Suprapubic skin (tissue), 4 donors: ENCODE measurements at regions not wholly inside any gene's neighbourhood (a gene's known extent, or its start where the extent isn't known, plus 50 kb on each side); places are given as distances from the start of the nearest gene placed in this dataset.

Experiments
- DNase-seq, 2 donors: peaks; one replicate each; pipeline ENCODE4 v3.0.0-alpha.2; 2019; ENCODE audit warnings: low spot score in 2 of 2
- H3K27ac ChIP-seq: fragments of 200-600 bp; sonication (generic); one replicate; pipeline ENCODE4 v1.5.1; 2019
- H3K27me3 ChIP-seq: fragments of 200-600 bp; sonication (generic); one replicate; pipeline ENCODE4 v1.5.1; 2019
- H3K36me3 ChIP-seq: fragments of 200-600 bp; sonication (generic); one replicate; pipeline ENCODE4 v1.5.1; 2019
- H3K4me1 ChIP-seq: fragments of 200-600 bp; sonication (generic); one replicate; pipeline ENCODE4 v1.5.1; 2019
- H3K4me3 ChIP-seq: fragments of 200-600 bp; sonication (generic); one replicate; pipeline ENCODE4 v1.5.1; 2019; ENCODE audit warnings: mild to moderate bottlenecking
- H3K9me3 ChIP-seq: fragments of 200-600 bp; sonication (generic); one replicate; pipeline ENCODE4 v1.5.1; 2019
- CTCF ChIP-seq, 2 donors: fragments of 200-600 bp in 1 of 2; fragments of 450-650 bp in 1 of 2; sonication (generic) in 1 of 2; IDR thresholded peaks; one replicate each; pipeline ENCODE4 v1.5.1; 2016 to 2019; ENCODE audit warnings: antibody characterized with exemption in 2 of 2, mild to moderate bottlenecking in 1 of 2, moderate library complexity in 1 of 2
- EP300 ChIP-seq: sonication (generic); formaldehyde crosslinking; IDR thresholded peaks from one replicate; pipeline ENCODE4 v1.6.1; 2017; ENCODE audit warnings: antibody characterized with exemption
- POLR2A ChIP-seq, 2 donors: fragments of 450-650 bp; IDR thresholded peaks; one replicate each; pipeline ENCODE4 v1.6.1; 2017; ENCODE audit warnings: antibody characterized with exemption in 2 of 2, mild to moderate bottlenecking in 2 of 2, moderate library complexity in 2 of 2
- POLR2AphosphoS5 ChIP-seq, 3 donors: sonication (generic); formaldehyde crosslinking; IDR thresholded peaks; one replicate each; pipeline ENCODE4 v1.6.1; 2017; ENCODE audit warnings: antibody characterized with exemption in 3 of 3
- WGBS: methylation state at CpG from one replicate; pipeline ENCODE4 v1.1.5; 2018; 5-methylcytosine and 5-hydroxymethylcytosine counted together

GRCh38 chr13:105116966-105117365 is 1418.5 kb downstream of the EFNB2 start:
- Histone ChIP-seq H3K27me3 (no peaks in the 10 kb centered on the region), H3K4me1 (no peaks in the 10 kb centered on the region), H3K27ac (no peak overlapping the region), H3K36me3 (no peaks in the 10 kb centered on the region), H3K9me3 (no peaks in the 10 kb centered on the region), H3K4me3 (no peak overlapping the region)
- TF ChIP-seq EP300: no peak
- DNase-seq: no peak

GRCh38 chr13:105112561-105112960 is 1422.9 kb downstream of the EFNB2 start:
- DNase-seq: no peak
- H3K27ac ChIP-seq: no peak overlapping the region
- no peaks in the 10 kb centered on the region for H3K27me3 ChIP-seq
- no peaks in the 10 kb centered on the region for H3K9me3 ChIP-seq
- no peaks in the 10 kb centered on the region for H3K36me3 ChIP-seq
- H3K4me3 ChIP-seq: no peak overlapping the region
- TF ChIP-seq POLR2A (IDR thresholded peaks at IDR 0.05): no peak
- no peak for TF ChIP-seq EP300
- TF ChIP-seq POLR2AphosphoS5 (IDR thresholded peaks at IDR 0.05): no peak
- no peak for TF ChIP-seq CTCF (IDR thresholded peaks at IDR 0.05)
- no peaks in the 10 kb centered on the region for H3K4me1 ChIP-seq
- WGBS: 92% methylated on average over 4 of the region's 4 CpGs

GRCh38 chr13:105107781-105108180 is 1427.7 kb downstream of the EFNB2 start:
- Histone ChIP-seq H3K4me1 (no peaks in the 10 kb centered on the region), H3K27me3 (no peaks in the 10 kb centered on the region), H3K9me3 (no peaks in the 10 kb centered on the region), H3K27ac (no peak overlapping the region), H3K4me3 (no peak overlapping the region), H3K36me3 (no peaks in the 10 kb centered on the region)
- WGBS: 88% methylated on average over 3 of the region's 3 CpGs
- TF ChIP-seq POLR2A (IDR thresholded peaks at IDR 0.05) (no peak), EP300 (no peak), POLR2AphosphoS5 (IDR thresholded peaks at IDR 0.05) (no peak), CTCF (IDR thresholded peaks at IDR 0.05) (no peak)
- no peak for DNase-seq

- TF ChIP-seq EP300 (no peak), POLR2AphosphoS5 (IDR thresholded peaks at IDR 0.05) (no peak), CTCF (IDR thresholded peaks at IDR 0.05) (no peak), POLR2A (IDR thresholded peaks at IDR 0.05) (no peak)
- H3K4me3 ChIP-seq: no peak overlapping the region
- WGBS: 95% methylated on average over 4 of the region's 4 CpGs
- no peak overlapping the region for H3K27ac ChIP-seq
- H3K4me1 ChIP-seq: no peaks in the 10 kb centered on the region
- H3K36me3 ChIP-seq: no peaks in the 10 kb centered on the region
- no peak for DNase-seq
- H3K27me3 ChIP-seq: no peaks in the 10 kb centered on the region
- H3K9me3 ChIP-seq: no peaks in the 10 kb centered on the region
These were observed 1430.0 kb downstream of the EFNB2 start for GRCh38 chr13:105105471-105105870.

GRCh38 chr13:105097521-105097920 is 1437.9 kb downstream of the EFNB2 start:
- no peaks in the 10 kb centered on the region for H3K9me3 ChIP-seq
- DNase-seq: no peak
- no peaks in the 10 kb centered on the region for H3K36me3 ChIP-seq
- no peaks in the 10 kb centered on the region for H3K4me1 ChIP-seq
- no peak overlapping the region for H3K4me3 ChIP-seq
- H3K27me3 ChIP-seq: no peaks in the 10 kb centered on the region
- H3K27ac ChIP-seq: no peak overlapping the region
- TF ChIP-seq CTCF (IDR thresholded peaks at IDR 0.05): no peak
- TF ChIP-seq POLR2A (IDR thresholded peaks at IDR 0.05): no peak
- TF ChIP-seq EP300: no peak
- TF ChIP-seq POLR2AphosphoS5 (IDR thresholded peaks at IDR 0.05): no peak

GRCh38 chr13:105089858-105090643 is 1445.4 kb downstream of the EFNB2 start:
- 69% methylated on average over 4 of the region's 4 CpGs for WGBS
- no peak overlapping the region for H3K27ac ChIP-seq
- no peaks in the 10 kb centered on the region for H3K4me1 ChIP-seq
- TF ChIP-seq POLR2A (IDR thresholded peaks at IDR 0.05) (no peak), EP300 (no peak), POLR2AphosphoS5 (IDR thresholded peaks at IDR 0.05) (no peak)
- no peaks in the 10 kb centered on the region for H3K27me3 ChIP-seq
- H3K36me3 ChIP-seq: no peaks in the 10 kb centered on the region
- no peaks in the 10 kb centered on the region for H3K9me3 ChIP-seq
- no peak overlapping the region for H3K4me3 ChIP-seq
- no peak for DNase-seq
